HEK293 (cell line): ENCODE measurements at regions not wholly inside any gene's neighbourhood (a gene's known extent, or its start where the extent isn't known, plus 50 kb on each side); places are given as distances from the start of the nearest gene placed in this dataset.

Source experiments
- CTCF ChIP-seq: fragments of 450-650 bp; formaldehyde crosslinking; IDR thresholded peaks from 2 replicates; pipeline ENCODE4 v1.5.1; 2016; ENCODE audit warnings: missing biosample characterization, missing genetic modification characterization
- PATZ1 ChIP-seq: fragments of 450-650 bp; formaldehyde crosslinking; IDR thresholded peaks from 2 replicates; pipeline ENCODE4 v1.5.1; 2016; ENCODE audit warnings: missing biosample characterization, missing genetic modification characterization
- PBX3 ChIP-seq: sonication (generic); formaldehyde crosslinking; IDR thresholded peaks from 2 replicates; pipeline ENCODE4 v1.8.1; 2022; ENCODE audit warnings: mild to moderate bottlenecking, moderate library complexity, missing genetic modification reagents
- ZNF184 ChIP-seq: fragments of 450-650 bp; IDR thresholded peaks from 2 replicates; pipeline ENCODE4 v1.5.1; 2018; ENCODE audit warnings: missing biosample characterization, mild to moderate bottlenecking, missing genetic modification characterization
- ZNF302 ChIP-seq: fragments of 450-650 bp; formaldehyde crosslinking; IDR thresholded peaks from 2 replicates; pipeline ENCODE4 v1.5.1; 2016; ENCODE audit warnings: missing biosample characterization, missing genetic modification characterization, low read depth
- TF ChIP-seq, protein P1 (sequence below): fragments of 450-650 bp; formaldehyde crosslinking; IDR thresholded peaks from 2 replicates; pipeline ENCODE4 v1.5.1; 2016; ENCODE audit warnings: missing biosample characterization, missing genetic modification characterization

- TF ChIP-seq CTCF = no peak
- no peak for TF ChIP-seq ZNF302 (tag by site-specific recombination)
- no peak for TF ChIP-seq PBX3
- no peak for TF ChIP-seq ZNF184 (tag by site-specific recombination)
- TF ChIP-seq, protein P1, sequence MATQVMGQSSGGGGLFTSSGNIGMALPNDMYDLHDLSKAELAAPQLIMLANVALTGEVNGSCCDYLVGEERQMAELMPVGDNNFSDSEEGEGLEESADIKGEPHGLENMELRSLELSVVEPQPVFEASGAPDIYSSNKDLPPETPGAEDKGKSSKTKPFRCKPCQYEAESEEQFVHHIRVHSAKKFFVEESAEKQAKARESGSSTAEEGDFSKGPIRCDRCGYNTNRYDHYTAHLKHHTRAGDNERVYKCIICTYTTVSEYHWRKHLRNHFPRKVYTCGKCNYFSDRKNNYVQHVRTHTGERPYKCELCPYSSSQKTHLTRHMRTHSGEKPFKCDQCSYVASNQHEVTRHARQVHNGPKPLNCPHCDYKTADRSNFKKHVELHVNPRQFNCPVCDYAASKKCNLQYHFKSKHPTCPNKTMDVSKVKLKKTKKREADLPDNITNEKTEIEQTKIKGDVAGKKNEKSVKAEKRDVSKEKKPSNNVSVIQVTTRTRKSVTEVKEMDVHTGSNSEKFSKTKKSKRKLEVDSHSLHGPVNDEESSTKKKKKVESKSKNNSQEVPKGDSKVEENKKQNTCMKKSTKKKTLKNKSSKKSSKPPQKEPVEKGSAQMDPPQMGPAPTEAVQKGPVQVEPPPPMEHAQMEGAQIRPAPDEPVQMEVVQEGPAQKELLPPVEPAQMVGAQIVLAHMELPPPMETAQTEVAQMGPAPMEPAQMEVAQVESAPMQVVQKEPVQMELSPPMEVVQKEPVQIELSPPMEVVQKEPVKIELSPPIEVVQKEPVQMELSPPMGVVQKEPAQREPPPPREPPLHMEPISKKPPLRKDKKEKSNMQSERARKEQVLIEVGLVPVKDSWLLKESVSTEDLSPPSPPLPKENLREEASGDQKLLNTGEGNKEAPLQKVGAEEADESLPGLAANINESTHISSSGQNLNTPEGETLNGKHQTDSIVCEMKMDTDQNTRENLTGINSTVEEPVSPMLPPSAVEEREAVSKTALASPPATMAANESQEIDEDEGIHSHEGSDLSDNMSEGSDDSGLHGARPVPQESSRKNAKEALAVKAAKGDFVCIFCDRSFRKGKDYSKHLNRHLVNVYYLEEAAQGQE (tag by site-specific recombination) = no peak
- TF ChIP-seq PATZ1 (tag by site-specific recombination) = no peak
Observed at GRCh38 chr18:53862921-53863320, 361.5 kb downstream of the MBD2 start.
